ENCODE measurements at regions not wholly inside any gene's neighbourhood (a gene's known extent, or its start where the extent isn't known, plus 50 kb on each side); places are given as distances from the start of the nearest gene placed in this dataset.

DNA sequence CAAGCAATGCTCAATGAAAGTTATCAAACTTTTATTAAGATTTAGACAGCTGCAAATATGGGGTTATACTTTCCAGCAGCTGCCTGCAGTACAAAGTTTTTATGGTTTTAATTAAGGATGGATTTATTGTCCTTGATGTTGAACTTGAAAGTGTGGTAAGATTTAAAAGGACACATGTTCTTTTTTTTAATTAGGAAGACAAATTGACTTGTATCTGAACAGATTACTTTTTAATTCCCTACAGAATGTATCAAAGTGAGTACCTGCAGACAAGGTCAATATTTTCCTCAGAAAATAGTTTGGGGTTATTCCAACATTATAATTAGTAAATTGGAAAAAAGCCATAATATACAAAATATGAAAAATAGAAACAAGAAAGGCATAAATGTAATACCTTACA, 218.2 kb upstream of the NEIL3 start:
- H3K27me3 ChIP-seq (ENCODE audit: control insufficient read depth in 3 of 3, insufficient read depth in 3 of 3, low read length in 3 of 3) = no peaks in the 10 kb centered on the region
- no peaks in the 10 kb centered on the region for H3K4me1 ChIP-seq (ENCODE audit: control insufficient read depth in 3 of 3, insufficient read depth in 3 of 3, low read length in 3 of 3)
- no peaks in the 10 kb centered on the region for H3K36me3 ChIP-seq (ENCODE audit: control insufficient read depth in 3 of 3, insufficient read depth in 3 of 3, low read length in 3 of 3)
- no peak overlapping the region for H3K27ac ChIP-seq (ENCODE audit: low read depth, low read length)
- H3K9ac ChIP-seq (ENCODE audit: low read depth in 1 of 3, low read length in 3 of 3) = no peak overlapping the region
- no peak overlapping the region for H3K4me3 ChIP-seq (ENCODE audit: low read length in 3 of 3)
- no peaks in the 10 kb centered on the region for H3K9me3 ChIP-seq (ENCODE audit: control insufficient read depth in 3 of 3, low read length in 3 of 3)

DNA sequence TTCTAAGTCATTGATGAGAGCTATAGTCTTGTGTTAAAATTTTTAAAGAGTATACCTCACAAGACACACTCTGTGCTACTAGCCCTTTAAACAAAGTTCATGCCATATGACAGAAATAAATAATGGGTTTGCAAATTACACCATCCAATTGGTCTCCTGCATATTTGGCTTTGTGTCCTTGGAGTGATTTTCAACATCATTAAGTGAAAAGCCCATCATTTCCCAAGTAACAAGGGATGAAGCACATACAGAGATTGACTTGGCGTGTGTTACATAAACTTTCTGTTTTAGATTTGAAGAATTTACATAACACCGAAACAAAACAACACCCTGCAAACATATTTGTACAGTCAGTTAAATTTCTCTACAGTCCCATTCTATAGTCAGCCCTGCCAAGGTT, 216.9 kb upstream of the NEIL3 start:
- Histone ChIP-seq H3K4me3 (ENCODE audit: low read length in 3 of 3) (no peak overlapping the region), H3K27ac (ENCODE audit: low read depth, low read length) (no peak overlapping the region), H3K27me3 (ENCODE audit: control insufficient read depth in 3 of 3, insufficient read depth in 3 of 3, low read length in 3 of 3) (no peaks in the 10 kb centered on the region), H3K36me3 (ENCODE audit: control insufficient read depth in 3 of 3, insufficient read depth in 3 of 3, low read length in 3 of 3) (no peaks in the 10 kb centered on the region), H3K4me1 (ENCODE audit: control insufficient read depth in 3 of 3, insufficient read depth in 3 of 3, low read length in 3 of 3) (no peaks in the 10 kb centered on the region), H3K9ac (ENCODE audit: low read depth in 1 of 3, low read length in 3 of 3) (no peak overlapping the region), H3K9me3 (ENCODE audit: control insufficient read depth in 3 of 3, low read length in 3 of 3) (no peaks in the 10 kb centered on the region)

DNA sequence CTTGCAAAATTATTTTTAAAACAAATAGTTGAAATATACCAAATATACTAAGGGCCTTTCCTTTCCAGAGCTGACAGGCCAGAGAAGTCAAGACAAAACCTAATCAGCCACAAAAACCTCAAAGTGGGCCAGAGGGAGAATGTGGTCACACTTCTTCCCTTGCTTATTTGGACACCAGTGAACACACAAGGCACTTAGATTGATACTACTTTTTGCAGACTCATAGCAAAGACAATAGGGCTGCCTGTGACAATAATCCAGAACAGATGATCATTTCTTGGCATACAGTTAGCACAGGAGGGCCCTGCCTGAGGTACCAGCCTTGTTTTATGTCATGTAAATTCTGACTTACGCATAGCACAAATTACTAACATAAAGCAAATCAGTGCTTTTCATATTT, 215.7 kb upstream of the NEIL3 start:
- H3K4me3 ChIP-seq (ENCODE audit: low read length in 3 of 3) = no peak overlapping the region
- no peaks in the 10 kb centered on the region for H3K4me1 ChIP-seq (ENCODE audit: control insufficient read depth in 3 of 3, insufficient read depth in 3 of 3, low read length in 3 of 3)
- no peaks in the 10 kb centered on the region for H3K9me3 ChIP-seq (ENCODE audit: control insufficient read depth in 3 of 3, low read length in 3 of 3)
- H3K27ac ChIP-seq (ENCODE audit: low read depth, low read length) = no peak overlapping the region
- H3K27me3 ChIP-seq (ENCODE audit: control insufficient read depth in 3 of 3, insufficient read depth in 3 of 3, low read length in 3 of 3) = no peaks in the 10 kb centered on the region
- no peak overlapping the region for H3K9ac ChIP-seq (ENCODE audit: low read depth in 1 of 3, low read length in 3 of 3)
- H3K36me3 ChIP-seq (ENCODE audit: control insufficient read depth in 3 of 3, insufficient read depth in 3 of 3, low read length in 3 of 3) = no peaks in the 10 kb centered on the region

DNA sequence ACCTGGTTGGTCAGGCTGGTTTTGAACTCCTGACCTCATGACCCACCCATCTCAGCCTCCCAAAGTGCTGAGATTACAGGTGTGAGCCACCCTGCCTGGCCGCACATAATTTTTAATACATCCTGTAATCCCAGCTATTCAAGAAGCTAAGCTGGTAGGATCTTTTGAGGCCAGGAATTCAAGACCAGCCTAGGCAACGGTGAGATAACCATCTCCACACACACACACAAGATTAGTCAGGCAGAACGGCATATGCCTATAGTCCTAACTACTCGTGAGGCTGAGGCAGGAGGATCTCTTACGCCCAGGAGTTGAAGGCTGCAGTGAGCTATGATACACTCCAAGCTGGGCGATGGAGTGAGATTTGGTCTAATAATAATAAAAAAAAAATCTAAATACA, 212.4 kb upstream of the NEIL3 start:
- Histone ChIP-seq H3K9me3 (ENCODE audit: control insufficient read depth in 3 of 3, low read length in 3 of 3) (no peaks in the 10 kb centered on the region), H3K9ac (ENCODE audit: low read depth in 1 of 3, low read length in 3 of 3) (no peak overlapping the region), H3K4me3 (ENCODE audit: low read length in 3 of 3) (no peak overlapping the region), H3K27ac (ENCODE audit: low read depth, low read length) (no peak overlapping the region), H3K27me3 (ENCODE audit: control insufficient read depth in 3 of 3, insufficient read depth in 3 of 3, low read length in 3 of 3) (no peaks in the 10 kb centered on the region), H3K36me3 (ENCODE audit: control insufficient read depth in 3 of 3, insufficient read depth in 3 of 3, low read length in 3 of 3) (no peaks in the 10 kb centered on the region), H3K4me1 (ENCODE audit: control insufficient read depth in 3 of 3, insufficient read depth in 3 of 3, low read length in 3 of 3) (no peaks in the 10 kb centered on the region)

DNA sequence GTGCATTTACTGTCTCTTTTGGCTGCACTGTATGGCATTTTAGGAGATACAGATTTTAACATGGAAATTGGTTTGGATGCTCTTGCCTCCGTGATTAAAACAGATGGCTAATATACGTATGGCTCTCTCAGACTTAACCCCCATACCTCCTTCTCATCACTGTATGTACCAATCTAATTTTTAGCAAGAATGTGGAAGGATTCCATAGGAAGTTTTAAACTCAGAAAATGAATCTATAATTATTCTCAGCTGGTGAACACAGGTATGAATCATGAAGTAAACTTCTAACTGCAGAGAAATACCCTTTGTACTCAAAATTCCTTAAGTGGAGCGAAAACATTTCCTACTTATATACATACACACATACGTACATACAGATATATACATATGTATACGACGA, 210.5 kb upstream of the NEIL3 start:
- Histone ChIP-seq H3K4me1 (ENCODE audit: control insufficient read depth in 3 of 3, insufficient read depth in 3 of 3, low read length in 3 of 3) (no peaks in the 10 kb centered on the region), H3K4me3 (ENCODE audit: low read length in 3 of 3) (no peak overlapping the region), H3K9me3 (ENCODE audit: control insufficient read depth in 3 of 3, low read length in 3 of 3) (no peaks in the 10 kb centered on the region), H3K36me3 (ENCODE audit: control insufficient read depth in 3 of 3, insufficient read depth in 3 of 3, low read length in 3 of 3) (no peaks in the 10 kb centered on the region), H3K27me3 (ENCODE audit: control insufficient read depth in 3 of 3, insufficient read depth in 3 of 3, low read length in 3 of 3) (no peaks in the 10 kb centered on the region), H3K9ac (ENCODE audit: low read depth in 1 of 3, low read length in 3 of 3) (no peak overlapping the region), H3K27ac (ENCODE audit: low read depth, low read length) (no peak overlapping the region)

DNA sequence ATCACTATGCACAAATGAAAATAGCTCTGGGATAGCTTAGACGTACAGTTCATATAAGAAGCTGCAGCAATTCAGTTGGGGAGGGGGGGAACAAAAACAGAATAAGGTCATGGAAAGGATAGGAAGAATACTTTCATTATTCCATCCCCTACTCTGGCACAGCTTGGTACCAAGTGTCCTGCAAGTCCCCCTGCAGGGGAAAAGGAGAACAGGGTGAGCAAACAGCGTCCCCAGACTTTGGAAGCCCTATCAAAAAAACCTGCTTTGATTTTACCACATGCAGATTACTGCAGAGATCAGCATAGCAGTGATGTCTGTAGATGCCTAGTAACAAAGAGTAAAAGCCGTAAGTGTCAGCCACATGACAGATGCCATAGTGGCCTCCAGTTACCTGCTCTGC, 209.4 kb upstream of the NEIL3 start:
- Histone ChIP-seq H3K4me3 (ENCODE audit: low read length in 3 of 3) (no peak overlapping the region), H3K4me1 (ENCODE audit: control insufficient read depth in 3 of 3, insufficient read depth in 3 of 3, low read length in 3 of 3) (no peaks in the 10 kb centered on the region), H3K36me3 (ENCODE audit: control insufficient read depth in 3 of 3, insufficient read depth in 3 of 3, low read length in 3 of 3) (no peaks in the 10 kb centered on the region), H3K27me3 (ENCODE audit: control insufficient read depth in 3 of 3, insufficient read depth in 3 of 3, low read length in 3 of 3) (no peaks in the 10 kb centered on the region), H3K9ac (ENCODE audit: low read depth in 1 of 3, low read length in 3 of 3) (no peak overlapping the region), H3K9me3 (ENCODE audit: control insufficient read depth in 3 of 3, low read length in 3 of 3) (no peaks in the 10 kb centered on the region), H3K27ac (ENCODE audit: low read depth, low read length) (no peak overlapping the region)

DNA sequence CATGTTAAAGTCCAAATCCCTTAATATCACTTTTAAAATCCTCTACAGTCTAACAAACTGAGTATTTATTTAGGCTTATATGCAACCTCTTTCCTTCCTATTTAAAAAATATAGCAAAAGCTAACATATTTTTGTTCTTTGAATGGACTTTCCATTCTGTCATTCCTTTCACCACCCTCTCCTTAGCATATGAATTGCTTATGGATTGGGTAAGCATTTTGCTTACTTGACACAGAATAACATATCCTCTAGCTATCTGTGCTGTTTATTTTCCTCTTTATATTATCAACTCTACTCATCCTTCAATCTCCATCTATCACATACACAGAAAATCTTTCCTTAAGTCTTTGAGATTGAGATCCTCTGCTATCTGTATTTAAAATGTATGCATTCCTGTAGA, 206.1 kb upstream of the NEIL3 start:
- no peak overlapping the region for H3K4me3 ChIP-seq (ENCODE audit: low read length in 3 of 3)
- no peak overlapping the region for H3K9ac ChIP-seq (ENCODE audit: low read depth in 1 of 3, low read length in 3 of 3)
- H3K27me3 ChIP-seq (ENCODE audit: control insufficient read depth in 3 of 3, insufficient read depth in 3 of 3, low read length in 3 of 3) = no peaks in the 10 kb centered on the region

DNA sequence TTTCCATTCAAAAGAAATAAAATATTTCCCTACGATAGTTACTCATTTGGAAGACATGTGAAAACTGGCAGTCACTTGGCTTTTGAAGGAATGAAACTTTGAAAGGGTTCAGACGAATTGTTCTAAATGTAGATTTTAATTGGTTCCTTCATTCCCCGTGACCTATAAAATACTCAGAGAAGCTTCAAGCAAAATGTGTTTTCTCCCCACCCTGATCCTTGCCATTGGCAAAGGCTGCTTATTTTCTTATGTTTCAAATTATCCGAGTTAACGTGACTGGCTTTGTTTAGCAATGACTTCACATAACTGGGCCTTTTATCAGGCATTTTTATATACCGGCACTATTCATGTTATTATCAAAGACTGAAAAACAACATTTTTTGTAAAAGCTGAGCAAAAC, 204.1 kb upstream of the NEIL3 start:
- H3K27me3 ChIP-seq (ENCODE audit: control insufficient read depth in 3 of 3, insufficient read depth in 3 of 3, low read length in 3 of 3) = no peaks in the 10 kb centered on the region
- no peak overlapping the region for H3K4me3 ChIP-seq (ENCODE audit: low read length in 3 of 3)
- H3K27ac ChIP-seq (ENCODE audit: low read depth, low read length) = no peak overlapping the region
- no peaks in the 10 kb centered on the region for H3K4me1 ChIP-seq (ENCODE audit: control insufficient read depth in 3 of 3, insufficient read depth in 3 of 3, low read length in 3 of 3)
- no peaks in the 10 kb centered on the region for H3K9me3 ChIP-seq (ENCODE audit: control insufficient read depth in 3 of 3, low read length in 3 of 3)
- no peak overlapping the region for H3K9ac ChIP-seq (ENCODE audit: low read depth in 1 of 3, low read length in 3 of 3)
- H3K36me3 ChIP-seq (ENCODE audit: control insufficient read depth in 3 of 3, insufficient read depth in 3 of 3, low read length in 3 of 3) = no peaks in the 10 kb centered on the region

More for the DNA sequence above, 206.1 kb upstream of the NEIL3 start:
- no peaks in the 10 kb centered on the region for H3K4me1 ChIP-seq (ENCODE audit: control insufficient read depth in 3 of 3, insufficient read depth in 3 of 3, low read length in 3 of 3)
- no peak overlapping the region for H3K27ac ChIP-seq (ENCODE audit: low read depth, low read length)
- H3K9me3 ChIP-seq (ENCODE audit: control insufficient read depth in 3 of 3, low read length in 3 of 3) = no peaks in the 10 kb centered on the region
- H3K36me3 ChIP-seq (ENCODE audit: control insufficient read depth in 3 of 3, insufficient read depth in 3 of 3, low read length in 3 of 3) = no peaks in the 10 kb centered on the region

DNA sequence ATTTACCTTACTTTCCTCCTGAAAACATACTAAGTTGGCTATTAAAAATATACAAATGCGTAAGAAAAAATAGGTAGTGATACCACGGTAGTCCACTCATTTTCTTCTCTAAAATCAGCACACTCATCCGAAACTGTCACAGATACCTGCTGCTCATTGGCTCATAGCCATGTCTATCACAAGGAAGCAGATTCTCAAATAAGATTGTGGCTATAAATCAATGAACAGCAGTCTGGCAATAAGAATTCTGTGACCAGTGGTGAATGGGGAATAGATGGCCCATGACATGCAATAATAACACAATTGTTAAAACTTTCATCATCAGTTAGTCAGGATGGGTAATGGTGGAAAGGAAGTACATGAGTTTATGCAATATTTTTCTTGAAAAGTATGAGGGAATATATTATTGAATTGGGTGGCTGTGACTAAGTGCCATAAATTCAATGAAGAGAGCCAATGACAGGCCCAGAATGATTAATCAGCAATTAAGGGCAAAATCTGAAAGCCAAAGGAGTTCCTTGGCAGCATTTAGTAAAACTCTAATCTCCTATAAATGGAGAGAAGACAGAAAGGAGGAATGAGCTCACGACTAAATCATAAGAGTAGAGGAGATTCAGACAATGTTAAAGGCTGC, 202.3 kb upstream of the NEIL3 start:
- Histone ChIP-seq H3K9ac (ENCODE audit: low read depth in 1 of 3, low read length in 3 of 3) (no peak overlapping the region), H3K9me3 (ENCODE audit: control insufficient read depth in 3 of 3, low read length in 3 of 3) (no peaks in the 10 kb centered on the region), H3K27ac (ENCODE audit: low read depth, low read length) (no peak overlapping the region), H3K4me3 (ENCODE audit: low read length in 3 of 3) (no peak overlapping the region), H3K27me3 (ENCODE audit: control insufficient read depth in 3 of 3, insufficient read depth in 3 of 3, low read length in 3 of 3) (no peaks in the 10 kb centered on the region), H3K4me1 (ENCODE audit: control insufficient read depth in 3 of 3, insufficient read depth in 3 of 3, low read length in 3 of 3) (no peaks in the 10 kb centered on the region), H3K36me3 (ENCODE audit: control insufficient read depth in 3 of 3, insufficient read depth in 3 of 3, low read length in 3 of 3) (no peaks in the 10 kb centered on the region)

DNA sequence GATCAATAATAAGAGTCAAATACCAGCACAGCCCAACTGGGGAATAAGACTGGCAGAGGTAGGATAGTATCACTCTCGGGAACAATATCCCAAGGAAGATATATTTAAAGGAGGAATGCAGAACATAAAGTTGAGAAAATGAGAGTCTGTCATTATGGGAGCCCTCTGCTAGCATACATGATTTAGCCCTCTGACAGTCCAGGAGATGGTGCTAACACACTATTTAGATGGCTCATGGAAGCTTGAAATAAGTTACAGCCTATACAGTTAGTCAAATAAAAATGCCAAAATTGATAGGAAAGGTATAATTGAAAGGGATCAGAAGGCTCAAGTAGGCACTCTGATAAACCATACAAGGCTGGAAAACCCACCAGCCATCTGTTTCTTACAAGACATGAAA, 201.0 kb upstream of the NEIL3 start:
- Histone ChIP-seq H3K27me3 (ENCODE audit: control insufficient read depth in 3 of 3, insufficient read depth in 3 of 3, low read length in 3 of 3) (no peaks in the 10 kb centered on the region), H3K27ac (ENCODE audit: low read depth, low read length) (no peak overlapping the region), H3K4me3 (ENCODE audit: low read length in 3 of 3) (no peak overlapping the region), H3K36me3 (ENCODE audit: control insufficient read depth in 3 of 3, insufficient read depth in 3 of 3, low read length in 3 of 3) (no peaks in the 10 kb centered on the region), H3K9ac (ENCODE audit: low read depth in 1 of 3, low read length in 3 of 3) (no peak overlapping the region), H3K4me1 (ENCODE audit: control insufficient read depth in 3 of 3, insufficient read depth in 3 of 3, low read length in 3 of 3) (no peaks in the 10 kb centered on the region), H3K9me3 (ENCODE audit: control insufficient read depth in 3 of 3, low read length in 3 of 3) (no peaks in the 10 kb centered on the region)

DNA sequence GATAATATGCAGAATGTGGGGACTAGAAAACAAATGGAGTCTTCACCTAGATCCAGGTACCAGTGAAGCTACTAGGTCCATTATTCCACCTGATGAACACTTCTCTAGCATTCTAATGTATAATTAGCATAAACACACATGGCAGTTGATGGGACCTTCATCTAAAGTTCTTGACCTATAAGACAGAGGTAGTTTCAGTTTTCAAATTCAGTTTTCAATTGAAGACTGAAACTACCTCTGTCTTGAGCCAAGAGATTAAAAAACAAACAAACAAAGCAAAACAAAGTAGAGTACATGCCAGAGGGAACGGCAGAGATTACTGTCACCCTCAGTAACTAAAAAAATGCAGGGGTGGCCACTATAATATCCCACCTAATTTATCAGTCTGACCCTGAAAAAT, 199.9 kb upstream of the NEIL3 start:
- H3K4me3 ChIP-seq (ENCODE audit: low read length in 3 of 3) = no peak overlapping the region
- no peak overlapping the region for H3K9ac ChIP-seq (ENCODE audit: low read depth in 1 of 3, low read length in 3 of 3)
- H3K36me3 ChIP-seq (ENCODE audit: control insufficient read depth in 3 of 3, insufficient read depth in 3 of 3, low read length in 3 of 3) = no peaks in the 10 kb centered on the region
- H3K4me1 ChIP-seq (ENCODE audit: control insufficient read depth in 3 of 3, insufficient read depth in 3 of 3, low read length in 3 of 3) = no peaks in the 10 kb centered on the region
- H3K27ac ChIP-seq (ENCODE audit: low read depth, low read length) = no peak overlapping the region
- no peaks in the 10 kb centered on the region for H3K27me3 ChIP-seq (ENCODE audit: control insufficient read depth in 3 of 3, insufficient read depth in 3 of 3, low read length in 3 of 3)
- no peaks in the 10 kb centered on the region for H3K9me3 ChIP-seq (ENCODE audit: control insufficient read depth in 3 of 3, low read length in 3 of 3)
